ENCODE measurements at regions not wholly inside any gene's neighbourhood (a gene's known extent, or its start where the extent isn't known, plus 50 kb on each side); places are given as distances from the start of the nearest gene placed in this dataset.

GRCh38 chr3:187567021-187567420 lies 103.2 kb downstream of the SST start:
- peaks cover 5 to 6% of the 10 kb centered on the region in 2 experiments; a peak in 2 of 5 replicates for H3K27me3 ChIP-seq (ENCODE audit: control insufficient read depth in 2 of 2, insufficient read depth in 2 of 2, low read length in 2 of 2)
- no peaks in the 10 kb centered on the region for H3K36me3 ChIP-seq (ENCODE audit: control insufficient read depth, insufficient read depth, low read length)
- H3K27ac ChIP-seq (ENCODE audit: extremely low read depth, low read depth, low read length) = no peak overlapping the region
- POLR2A ChIA-PET = no interaction called here
- no peak overlapping the region for H3K4me2 ChIP-seq (ENCODE audit: insufficient read depth, low read length)
- CTCF ChIA-PET (ENCODE audit: low intra/inter-chr PET ratio) = no interaction called here
- WGBS (ENCODE audit: insufficient coverage, low coverage, missing lambda C conversion rate) = 0% methylated on average over 2 of the region's 2 CpGs
- intact Hi-C loops (cut with micrococcal nuclease) (no loop called here), in situ Hi-C loops (cut with MboI) (no loop called here)
- no peaks in the 10 kb centered on the region for H3K9me3 ChIP-seq (replicated peaks; ENCODE audit: control insufficient read depth, insufficient read depth, low read depth, low read length)
- DNase-seq (ENCODE audit: extremely low read depth in 1 of 4, low spot score in 3 of 4) (no peak), FAIRE-seq (no peak), ATAC-seq (no peak)
- BruUV-seq (replicated peaks) = no TSS peak
- no peaks in the 10 kb centered on the region for H3K79me2 ChIP-seq (ENCODE audit: control insufficient read depth, insufficient read depth, low read length)
- no peak overlapping the region for H3K9ac ChIP-seq (ENCODE audit: insufficient read depth in 1 of 2, low read depth in 2 of 2, low read length in 2 of 2)
- H3K9me1 ChIP-seq (ENCODE audit: control insufficient read depth, insufficient read depth, low read length) = no peaks in the 10 kb centered on the region
- no peaks in the 10 kb centered on the region for H3K4me1 ChIP-seq (replicated peaks in 1 of 2; ENCODE audit: control insufficient read depth in 2 of 2, insufficient read depth in 2 of 2, low read length in 2 of 2)
- H4K20me1 ChIP-seq (replicated peaks; ENCODE audit: control insufficient read depth, insufficient read depth, low read length) = no peaks in the 10 kb centered on the region
- no peak for TF ChIP-seq ZNF408 (CRISPR knock-in tag; IDR thresholded peaks at IDR 0.05; ENCODE audit: low read depth)
- TF ChIP-seq MYC (IDR thresholded peaks at IDR 0.05; ENCODE audit: low read depth, low read length) = no peak
- no peak for TF ChIP-seq MYC (CRISPR knock-in tag; IDR thresholded peaks at IDR 0.05; ENCODE audit: borderline replicate concordance, low read depth)
- TF ChIP-seq GATAD2A (IDR thresholded peaks at IDR 0.05) = no peak
- no peak for TF ChIP-seq ZNF431 (CRISPR knock-in tag; IDR thresholded peaks at IDR 0.05)
- no peak for TF ChIP-seq HEY1 (CRISPR knock-in tag; IDR thresholded peaks at IDR 0.05; ENCODE audit: borderline replicate concordance)
- TF ChIP-seq ETS1 (conservative IDR thresholded peaks at IDR 0.05; ENCODE audit: control insufficient read depth, low read depth, low read length) = no peak
- TF ChIP-seq CTCF (IDR thresholded peaks at IDR 0.05 in 2 of 3, conservative IDR thresholded peaks at IDR 0.05 in 1 of 3; ENCODE audit: insufficient read depth in 2 of 3, low read depth in 1 of 3, low read length in 3 of 3) = no peak
- no peak for TF ChIP-seq POLR2B (IDR thresholded peaks at IDR 0.05; ENCODE audit: low read depth, partially characterized antibody)
- TF ChIP-seq GTF2F1 (IDR thresholded peaks at IDR 0.05; ENCODE audit: low read depth, low read length) = no peak
- no peak for TF ChIP-seq DMBX1 (CRISPR knock-in tag; IDR thresholded peaks at IDR 0.05; ENCODE audit: borderline replicate concordance)
- no peak for TF ChIP-seq XRCC3 (IDR thresholded peaks at IDR 0.05)
- TF ChIP-seq ZNF740 (CRISPR knock-in tag; IDR thresholded peaks at IDR 0.05) = no peak
- no peak for TF ChIP-seq ZNF740 (tag; IDR thresholded peaks at IDR 0.05)
- TF ChIP-seq POLR3A (IDR thresholded peaks at IDR 0.05; ENCODE audit: borderline replicate concordance, extremely low read depth, insufficient read depth, insufficient read length) = no peak
- no peak overlapping the region for H2AFZ ChIP-seq (ENCODE audit: low read depth, low read length)
- H3K4me3 ChIP-seq = no peak overlapping the region

Measured in K562 (cell line).